CD4-positive, alpha-beta T cell treated with Interleukin-6 for 4 hours (primary cell): ENCODE measurements at regions not wholly inside any gene's neighbourhood (a gene's known extent, or its start where the extent isn't known, plus 50 kb on each side); places are given as distances from the start of the nearest gene placed in this dataset.
A peak's percentile ranks its signal among the peaks of the same experiment; 100 is the strongest.
"Not testable (repeated sequence)": the region's sequence is repeated elsewhere in the genome, so short reads cannot be mapped to it uniquely, and the experiment has no call there.

Experiments
- DNase-seq: peaks from one replicate; pipeline ENCODE4 v3.0.0-alpha.2; 2020; ENCODE audit warnings: mixed read lengths

DNA sequence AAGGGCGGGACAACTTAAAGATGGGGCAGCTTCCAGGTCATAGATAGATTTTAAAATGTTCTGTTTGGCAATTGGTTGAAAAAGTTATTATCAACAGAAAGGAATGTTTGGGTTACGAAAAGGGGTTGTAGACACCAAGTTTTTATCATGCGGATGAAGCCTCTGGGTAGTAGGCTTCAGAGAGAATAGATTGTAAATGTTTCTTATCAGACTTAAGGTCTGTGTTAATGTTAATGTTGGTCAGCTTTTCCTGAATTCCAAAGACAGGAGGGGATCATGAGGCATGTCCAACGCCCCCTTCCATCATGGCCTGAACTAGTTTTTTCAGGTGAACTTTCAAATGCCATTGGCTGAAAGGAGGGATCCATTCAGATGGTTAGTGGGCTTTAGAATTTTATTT, 84.2 kb upstream of the KIF5B start:
- no peak for DNase-seq

DNA sequence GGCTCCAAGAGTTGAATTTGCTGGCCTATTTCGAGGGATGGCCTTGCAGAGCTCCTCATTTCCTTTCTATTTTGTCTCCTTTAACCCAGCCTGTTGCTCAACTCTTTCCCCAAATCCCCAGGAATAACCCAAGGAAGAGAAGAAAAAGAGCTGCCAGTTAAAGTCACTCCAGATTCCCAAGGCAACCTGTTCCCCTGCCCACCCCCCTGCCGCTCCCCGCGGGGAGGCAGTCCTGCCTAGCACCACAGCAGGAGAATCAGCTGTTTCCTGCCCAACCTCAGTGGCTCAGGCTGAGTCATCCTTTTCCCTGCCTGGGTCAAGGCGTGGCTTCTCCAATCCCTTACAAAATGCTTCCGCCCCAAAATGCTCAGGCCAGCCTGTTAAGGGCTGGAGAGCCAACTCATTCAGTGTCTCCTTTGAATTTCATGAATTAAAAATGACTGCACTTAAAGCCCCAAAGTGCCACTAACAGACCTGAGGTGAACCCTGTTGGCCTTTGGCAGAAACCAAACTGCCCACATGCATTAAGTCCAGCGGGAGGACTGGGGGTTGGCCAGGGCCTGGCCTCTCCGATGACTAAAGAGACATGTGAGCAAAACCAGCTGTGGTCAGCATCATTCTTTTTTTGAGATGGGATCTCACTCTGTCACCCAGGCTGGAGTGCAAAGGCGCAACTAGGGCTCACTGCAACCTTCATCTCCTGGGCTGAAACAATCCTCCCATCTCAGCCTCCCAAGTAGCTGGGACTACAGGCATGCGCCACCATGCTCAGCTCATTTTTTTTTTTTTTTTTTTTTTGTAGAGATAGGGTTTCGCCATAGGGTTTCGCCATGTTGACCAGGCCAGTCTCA, 83.2 kb upstream of the KIF5B start:
- peak; percentile 14 for DNase-seq

DNA sequence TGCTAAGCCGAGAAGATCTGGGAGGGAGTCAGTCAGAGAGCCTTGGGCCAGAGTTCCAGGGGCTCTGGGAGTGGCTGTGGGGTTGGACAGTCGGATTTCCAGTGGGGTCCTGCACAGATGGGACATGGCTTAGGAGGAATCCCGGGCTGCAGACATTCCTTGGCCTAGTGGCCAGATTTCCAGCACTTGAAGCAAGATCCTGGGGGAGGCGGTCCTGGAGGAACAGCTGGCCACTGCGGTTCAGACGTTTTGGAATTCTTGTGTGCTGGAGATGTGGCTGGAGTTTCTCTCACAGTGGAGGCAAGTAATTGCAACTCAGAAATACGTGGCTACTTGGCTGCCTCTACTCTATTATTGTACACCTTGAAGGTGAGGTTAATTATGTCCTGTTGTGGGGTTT, 80.7 kb upstream of the KIF5B start:
- not testable (repeated sequence) for DNase-seq

DNA sequence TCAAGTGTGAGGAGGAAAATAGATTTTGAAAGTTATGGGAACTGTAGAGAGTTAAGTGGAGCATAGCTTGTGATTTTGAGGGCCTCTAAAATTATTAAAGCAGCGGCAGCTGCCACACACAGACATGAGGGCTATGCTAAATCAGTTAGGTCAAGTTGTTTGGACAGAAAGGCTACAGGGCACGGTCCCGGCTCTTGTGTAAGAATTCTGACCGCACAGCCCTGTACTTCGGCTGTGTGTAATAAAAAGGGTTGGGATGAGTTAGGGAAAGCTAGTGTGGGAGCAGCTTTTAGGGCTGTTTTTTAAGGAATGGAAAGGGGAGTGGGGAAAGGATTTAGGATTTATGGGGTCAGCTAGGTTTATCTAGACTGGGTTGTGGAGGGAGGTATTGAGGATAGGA, 79.6 kb upstream of the KIF5B start:
- DNase-seq = not testable (repeated sequence)

DNA sequence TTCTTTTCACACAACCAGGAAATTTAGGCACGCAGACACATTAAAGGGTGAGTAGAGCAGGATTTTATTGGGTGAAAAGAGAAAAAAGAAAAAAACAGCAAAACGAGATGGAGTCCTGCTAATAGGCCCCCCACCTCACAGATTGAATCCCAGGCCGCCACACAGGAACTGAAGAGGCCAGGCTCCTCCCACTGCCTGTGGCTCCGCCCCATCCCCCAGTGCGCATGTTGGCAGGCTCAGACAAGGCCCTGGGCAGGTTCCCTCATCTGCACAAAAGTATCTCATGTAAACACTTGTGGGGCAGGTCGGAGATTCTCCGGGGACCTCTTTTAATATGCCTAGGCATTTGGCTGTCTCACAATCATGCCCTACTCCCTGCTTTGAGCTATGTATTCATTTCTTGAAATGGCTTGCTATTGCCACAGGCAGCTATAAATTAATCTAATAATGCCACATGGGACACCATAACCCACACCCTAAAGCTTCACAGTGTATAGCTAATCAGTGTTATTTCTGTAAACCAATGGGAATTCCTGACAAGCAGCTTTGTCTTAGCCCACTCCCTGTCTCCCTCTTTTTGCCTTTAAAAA, 76.2 kb upstream of the KIF5B start:
- DNase-seq = peak; percentile 2

DNA sequence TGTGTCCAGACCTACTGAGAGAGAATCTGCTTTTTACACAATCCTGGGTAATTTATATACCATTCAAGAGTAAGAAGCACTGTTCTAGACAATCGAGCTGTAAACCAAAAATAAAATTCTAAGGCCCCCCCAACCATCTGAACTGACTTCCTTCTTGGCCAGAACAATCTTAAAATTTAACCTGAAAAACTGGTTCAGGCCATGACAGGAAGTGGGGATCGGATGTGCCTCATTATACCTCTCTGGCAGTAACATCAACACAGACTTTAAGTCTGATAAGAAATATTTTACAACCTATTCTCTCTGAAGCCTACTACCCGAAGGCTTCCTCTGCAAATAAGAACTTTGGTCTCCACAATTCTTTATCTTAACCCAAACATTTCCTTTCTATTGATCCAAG, 75.2 kb upstream of the KIF5B start:
- DNase-seq = no peak

DNA sequence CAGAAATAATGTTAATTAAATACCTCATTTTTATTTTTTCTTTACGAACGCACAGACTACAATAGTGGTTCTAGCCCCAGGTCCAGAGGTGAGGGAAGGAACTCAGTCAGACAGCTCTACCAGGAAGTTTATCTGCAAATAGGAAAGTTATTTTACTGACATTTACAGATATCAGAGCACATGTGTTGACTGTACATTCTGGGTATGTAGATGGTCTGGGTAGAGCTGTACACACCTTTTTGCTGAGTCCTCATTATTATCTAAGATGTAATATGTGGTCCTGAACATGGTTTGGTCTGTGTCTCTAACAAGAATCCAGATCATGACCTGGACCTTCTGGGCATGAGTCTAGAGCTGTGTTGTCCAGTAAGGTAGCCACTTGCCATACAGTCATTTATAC, 74.6 kb upstream of the KIF5B start:
- no peak for DNase-seq

DNA sequence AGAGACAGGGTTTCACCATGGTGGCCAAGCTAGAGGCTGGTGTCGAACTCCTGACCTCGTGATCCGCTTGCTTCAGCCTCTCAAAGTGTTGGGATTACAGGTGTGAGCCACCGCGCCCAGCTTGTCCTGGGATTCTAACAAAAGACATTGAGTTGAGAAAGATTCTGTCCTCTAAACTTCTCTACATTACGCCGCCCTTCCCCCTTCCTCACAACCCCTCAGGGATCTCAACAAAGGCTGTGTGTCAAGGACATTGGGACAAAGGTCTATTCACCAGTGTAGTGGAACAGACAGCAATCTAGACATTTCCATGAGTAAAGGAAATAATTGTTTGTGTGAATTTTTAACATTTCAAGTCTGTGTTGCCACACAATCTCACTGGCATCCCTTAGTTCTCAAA, 68.8 kb upstream of the KIF5B start:
- no peak for DNase-seq

DNA sequence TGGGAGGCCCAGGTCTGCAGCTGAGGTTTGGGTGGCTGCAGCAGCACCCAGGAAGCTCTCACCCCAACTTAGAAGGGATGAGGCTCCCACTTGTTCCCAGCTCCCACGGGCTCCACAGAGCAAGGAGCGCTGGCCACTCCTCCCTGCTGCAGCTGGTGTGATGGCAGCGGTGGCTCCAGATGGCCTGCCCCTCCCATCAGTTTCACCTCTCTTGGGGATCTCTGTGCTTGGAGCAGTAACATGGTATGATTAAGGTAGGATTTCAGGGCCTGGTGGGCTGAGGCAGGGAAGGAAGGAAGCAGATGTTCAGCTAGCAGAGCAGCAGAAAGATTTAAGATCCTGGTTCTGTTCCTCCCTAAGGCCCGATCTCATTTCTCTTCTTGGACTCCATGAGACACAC, 66.8 kb upstream of the KIF5B start:
- DNase-seq = no peak

DNA sequence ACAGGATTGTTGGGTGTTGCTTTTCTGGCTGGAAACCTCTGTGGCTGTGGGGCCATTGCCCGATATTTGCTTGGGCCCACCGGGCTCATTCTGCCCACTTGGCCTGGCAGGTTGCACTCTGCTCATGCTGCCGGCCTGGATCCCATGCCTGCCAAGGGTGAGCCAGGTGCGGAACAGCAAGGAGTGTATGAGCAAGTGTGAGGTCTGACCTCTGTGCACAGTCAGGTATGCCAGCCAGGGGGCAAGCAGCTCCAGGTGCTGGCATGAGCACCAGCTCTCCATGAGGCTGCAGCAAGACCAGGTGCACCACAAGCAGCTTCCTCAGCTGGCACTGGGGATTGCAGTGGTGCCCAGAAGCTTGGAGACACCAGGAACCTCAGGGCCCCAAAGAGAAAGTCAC, 65.4 kb upstream of the KIF5B start:
- no peak for DNase-seq

DNA sequence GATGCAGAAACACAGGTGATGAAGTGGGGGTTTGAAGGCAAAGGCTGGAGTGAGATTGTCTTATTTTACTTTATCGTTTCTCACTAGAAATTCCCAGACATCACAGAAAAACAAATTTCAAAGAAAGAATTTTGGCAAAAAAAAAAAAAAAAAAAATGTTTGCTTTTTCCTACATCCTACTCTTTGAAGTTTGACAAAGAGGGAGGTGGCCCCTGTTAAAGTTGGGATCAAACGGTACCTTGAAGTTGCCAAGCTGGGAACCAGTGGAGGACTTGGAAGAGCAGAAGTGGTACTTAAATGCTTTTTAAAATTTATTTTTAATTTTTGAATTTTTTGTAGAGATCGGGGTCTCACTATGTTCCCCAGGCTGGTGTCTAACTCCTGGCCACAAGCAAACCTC, 63.9 kb upstream of the KIF5B start:
- no peak for DNase-seq

DNA sequence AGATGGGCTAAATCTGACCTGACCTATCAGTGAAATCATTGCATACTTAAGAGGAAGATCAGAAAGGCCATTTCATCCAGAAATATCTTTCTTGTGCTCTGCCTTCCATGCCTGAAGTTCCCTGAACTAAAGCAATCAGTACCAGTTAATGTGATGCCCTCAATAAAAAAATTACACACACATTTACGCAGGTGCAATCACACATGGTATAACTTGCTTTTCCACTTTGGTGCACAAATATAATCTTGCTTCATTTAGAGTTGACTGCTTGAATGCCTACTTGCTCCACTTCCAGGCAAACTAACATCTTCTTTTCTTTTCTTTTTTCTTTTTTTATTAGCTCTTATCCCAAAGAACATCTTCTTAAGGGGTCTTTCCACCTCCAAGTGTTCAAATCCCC, 58.3 kb upstream of the KIF5B start:
- DNase-seq = no peak

DNA sequence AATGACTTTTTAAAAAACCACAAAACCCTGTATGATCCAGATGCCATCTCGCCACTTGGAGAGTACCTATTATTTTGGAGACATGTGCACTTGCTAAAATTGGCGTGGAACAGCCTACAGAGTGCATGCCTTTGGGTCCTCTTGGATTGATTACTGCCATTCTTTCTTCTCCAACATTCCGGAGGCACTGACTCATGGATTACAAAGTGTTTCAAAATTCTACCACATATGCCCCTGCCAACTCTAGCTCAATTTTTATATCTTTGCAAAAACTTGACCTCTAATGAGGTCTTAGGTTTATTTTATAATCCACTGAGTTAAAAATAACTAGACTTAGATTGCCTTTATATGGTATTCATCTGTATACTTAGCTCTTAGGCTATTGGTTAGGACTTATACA, 55.8 kb upstream of the KIF5B start:
- DNase-seq = no peak

DNA sequence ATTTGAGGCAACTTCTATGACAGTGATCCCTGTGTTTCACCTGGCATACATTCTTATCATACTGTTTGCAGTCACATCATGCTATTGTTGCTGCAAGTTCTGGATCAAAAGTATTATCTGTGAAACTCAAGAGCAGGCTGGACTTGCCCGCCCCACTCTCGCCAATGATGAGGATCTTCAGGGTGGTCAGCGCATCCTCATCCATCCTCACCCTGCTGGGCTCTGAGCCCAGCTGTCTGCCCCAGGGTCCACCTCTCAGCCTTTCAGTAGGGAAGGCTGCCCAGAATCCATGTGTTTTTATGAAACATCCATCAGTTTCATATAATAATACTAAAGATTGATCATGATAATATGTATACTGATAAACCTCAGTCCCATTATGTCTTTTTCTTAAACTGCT, 55.4 kb upstream of the KIF5B start:
- no peak for DNase-seq

DNA sequence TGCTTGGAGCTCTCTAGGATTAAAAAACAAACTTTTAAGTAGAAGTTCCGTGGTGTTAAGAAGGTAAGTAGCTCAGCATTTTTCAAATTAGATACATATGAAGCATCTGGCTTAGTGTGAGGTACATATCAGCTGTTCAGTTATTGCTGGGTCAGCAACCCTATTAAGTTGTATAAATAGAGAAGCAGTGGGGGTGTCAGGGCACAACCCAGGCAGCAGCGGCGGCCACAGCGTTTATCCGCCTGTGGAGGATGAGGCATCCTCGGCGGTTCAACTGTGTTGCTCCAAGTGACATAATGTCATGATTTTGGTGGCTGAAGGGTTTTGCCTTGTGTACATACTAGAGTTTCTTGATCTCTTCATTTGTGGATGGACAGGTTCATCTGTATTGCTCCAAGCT, 54.6 kb upstream of the KIF5B start:
- DNase-seq = no peak

DNA sequence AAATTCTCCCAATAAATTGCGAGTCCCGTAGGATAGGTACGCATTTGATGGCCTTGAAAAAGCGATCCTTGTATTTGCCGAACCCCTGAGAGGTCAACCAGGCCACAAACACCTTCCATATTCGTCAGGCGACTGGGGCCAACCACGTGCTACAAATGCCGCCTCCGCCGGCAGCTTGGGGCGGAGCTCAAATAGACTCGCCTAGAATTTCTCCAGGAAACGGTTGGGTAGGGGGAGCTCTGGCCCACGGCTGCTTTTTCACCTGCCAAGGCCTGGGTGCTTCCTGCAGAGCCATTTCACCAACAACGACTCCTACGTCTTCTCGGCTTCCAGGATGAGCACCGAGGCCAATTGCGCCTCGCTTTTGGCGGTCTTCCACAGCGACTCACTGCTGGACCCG, 53.4 kb upstream of the KIF5B start:
- no peak for DNase-seq
